H1 (cell line): ENCODE measurements at regions not wholly inside any gene's neighbourhood (a gene's known extent, or its start where the extent isn't known, plus 50 kb on each side); places are given as distances from the start of the nearest gene placed in this dataset.

Experiments
- CBX5 ChIP-seq: fragments of 300-800, 300-1000 bp; sonication (generic); IDR thresholded peaks from 2 replicates; pipeline ENCODE4 v1.7.1; 2016; ENCODE audit warnings: antibody characterized with exemption, low read length, low read depth
- EGR1 ChIP-seq: IDR thresholded peaks from 2 replicates; pipeline ENCODE4 v1.6.1; 2011; ENCODE audit warnings: low read depth, low read length, borderline replicate concordance
- EP300 ChIP-seq, 2 experiments: IDR thresholded peaks; 1 replicate in 1 of 2; 2 replicates in 1 of 2; pipeline ENCODE4 v1.6.1; 2011 to 2012; ENCODE audit warnings: low read depth in 2 of 2, low read length in 2 of 2, mild to moderate bottlenecking in 2 of 2, borderline replicate concordance in 1 of 2, inconsistent platforms in 1 of 2, moderate library complexity in 1 of 2
- NRF1 ChIP-seq: IDR thresholded peaks from 2 replicates; pipeline ENCODE4 v1.6.1; 2011; ENCODE audit warnings: mild to moderate bottlenecking, low read depth, low read length, improper control_type of control experiment
- RXRA ChIP-seq: IDR thresholded peaks from 2 replicates; pipeline ENCODE4 v1.6.1; 2011; ENCODE audit warnings: low read depth, mild to moderate bottlenecking, low read length, moderate library complexity; ENCODE audit not compliant: insufficient read depth
- SIRT6 ChIP-seq: IDR thresholded peaks from one replicate; pipeline ENCODE4 v1.7.1; 2012; ENCODE audit warnings: low read length, inconsistent platforms

- no peak for TF ChIP-seq NRF1
- TF ChIP-seq SIRT6: no peak
- no peak for TF ChIP-seq CBX5
- TF ChIP-seq EGR1: no peak
- TF ChIP-seq EP300 (IDR thresholded peaks at IDR 0.05; ENCODE audit: borderline replicate concordance in 1 of 2, low read depth in 2 of 2, low read length in 2 of 2): no peak
- TF ChIP-seq RXRA: no peak
Observed at GRCh38 chr10:129005804-129006203, 461.2 kb upstream of the MGMT start (continued).
